Gastroesophageal sphincter (tissue), 3 donors: ENCODE measurements at regions not wholly inside any gene's neighbourhood (a gene's known extent, or its start where the extent isn't known, plus 50 kb on each side); places are given as distances from the start of the nearest gene placed in this dataset.

ENCODE experiments used
- POLR2AphosphoS5 ChIP-seq: sonication (generic); formaldehyde crosslinking; IDR thresholded peaks from one replicate; pipeline ENCODE4 v1.6.1; 2017; ENCODE audit warnings: antibody characterized with exemption
- TF ChIP-seq, protein P1 (sequence below), 4 experiments: fragments of 200-600 bp in 2 of 4; fragments of 450-650 bp in 2 of 4; sonication (generic) in 1 of 4; IDR thresholded peaks; one replicate each; pipeline ENCODE4 v1.5.1; 2017 to 2019; ENCODE audit warnings: antibody characterized with exemption in 4 of 4, mild to moderate bottlenecking in 2 of 4, moderate library complexity in 2 of 4

DNA sequence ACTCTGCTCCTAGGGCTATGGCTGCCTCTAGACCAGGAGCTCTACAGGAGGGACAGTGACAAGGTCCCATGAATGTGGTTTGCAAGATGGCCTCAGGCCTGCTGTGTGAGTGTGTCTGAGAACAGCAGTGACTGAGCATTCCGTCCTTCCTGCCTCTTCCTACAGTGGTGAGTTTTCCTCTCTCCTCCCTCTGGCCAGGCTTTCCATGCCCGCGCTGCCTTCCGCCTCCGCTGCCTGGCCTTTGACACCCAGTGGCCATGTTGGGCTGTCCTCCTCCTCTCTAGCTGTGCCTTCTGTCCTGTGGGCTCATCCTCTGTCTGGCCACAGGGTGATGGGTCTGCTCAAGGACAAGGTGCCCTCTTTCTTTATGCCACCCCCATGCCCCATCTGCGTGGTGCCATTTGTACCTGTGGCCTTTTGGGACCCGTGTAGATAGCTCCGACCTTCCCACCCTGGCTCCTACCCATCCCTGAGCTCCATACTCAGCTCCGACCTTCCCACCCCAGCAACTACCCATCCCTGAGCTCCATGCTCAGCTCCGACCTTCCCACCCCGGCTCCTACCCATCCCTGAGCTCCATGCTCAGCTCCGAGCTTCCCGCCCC lies 970.4 kb downstream of the BRD1 start:
- TF ChIP-seq, protein P1, sequence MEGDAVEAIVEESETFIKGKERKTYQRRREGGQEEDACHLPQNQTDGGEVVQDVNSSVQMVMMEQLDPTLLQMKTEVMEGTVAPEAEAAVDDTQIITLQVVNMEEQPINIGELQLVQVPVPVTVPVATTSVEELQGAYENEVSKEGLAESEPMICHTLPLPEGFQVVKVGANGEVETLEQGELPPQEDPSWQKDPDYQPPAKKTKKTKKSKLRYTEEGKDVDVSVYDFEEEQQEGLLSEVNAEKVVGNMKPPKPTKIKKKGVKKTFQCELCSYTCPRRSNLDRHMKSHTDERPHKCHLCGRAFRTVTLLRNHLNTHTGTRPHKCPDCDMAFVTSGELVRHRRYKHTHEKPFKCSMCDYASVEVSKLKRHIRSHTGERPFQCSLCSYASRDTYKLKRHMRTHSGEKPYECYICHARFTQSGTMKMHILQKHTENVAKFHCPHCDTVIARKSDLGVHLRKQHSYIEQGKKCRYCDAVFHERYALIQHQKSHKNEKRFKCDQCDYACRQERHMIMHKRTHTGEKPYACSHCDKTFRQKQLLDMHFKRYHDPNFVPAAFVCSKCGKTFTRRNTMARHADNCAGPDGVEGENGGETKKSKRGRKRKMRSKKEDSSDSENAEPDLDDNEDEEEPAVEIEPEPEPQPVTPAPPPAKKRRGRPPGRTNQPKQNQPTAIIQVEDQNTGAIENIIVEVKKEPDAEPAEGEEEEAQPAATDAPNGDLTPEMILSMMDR (IDR thresholded peaks at IDR 0.05) = no peak
- TF ChIP-seq POLR2AphosphoS5 = no peak
